Lower lobe of right lung (tissue), 2 donors: ENCODE measurements at regions not wholly inside any gene's neighbourhood (a gene's known extent, or its start where the extent isn't known, plus 50 kb on each side); places are given as distances from the start of the nearest gene placed in this dataset.
A peak's percentile ranks its signal among the peaks of the same experiment; 100 is the strongest.

Source experiments
- ATAC-seq, 2 donors: fragments of 200-7000 bp; cut with Tn5 transposase; one replicate each; pipeline ENCODE4 v1.9.1; 2020 to 2022; ENCODE audit warnings: mild to moderate bottlenecking in 2 of 2, moderate library complexity in 2 of 2
- DNase-seq: peaks from one replicate; pipeline ENCODE4 v3.0.0-alpha.2; 2020
- H3K27ac ChIP-seq: fragments of 200-600 bp; one replicate; pipeline ENCODE4 v1.8.0; 2022
- H3K27me3 ChIP-seq: fragments of 200-600 bp; one replicate; pipeline ENCODE4 v1.8.0; 2022; ENCODE audit warnings: low read depth
- H3K36me3 ChIP-seq: fragments of 200-600 bp; one replicate; pipeline ENCODE4 v1.8.0; 2022; ENCODE audit warnings: mild to moderate bottlenecking
- H3K4me1 ChIP-seq: fragments of 200-600 bp; one replicate; pipeline ENCODE4 v1.8.0; 2022
- H3K4me3 ChIP-seq: fragments of 200-600 bp; one replicate; pipeline ENCODE4 v1.8.0; 2022; ENCODE audit warnings: mild to moderate bottlenecking
- H3K9me3 ChIP-seq: fragments of 200-600 bp; one replicate; pipeline ENCODE4 v1.8.0; 2022
- intact Hi-C: fragments of 100-400 bp; cut with DNase I; formaldehyde crosslinking; loops from one replicate; pipeline ENCODE4 v1.11.0; 2022
- TF ChIP-seq, protein P1 (sequence below): fragments of 200-600 bp; IDR thresholded peaks from one replicate; pipeline ENCODE4 v1.8.0; 2022; ENCODE audit warnings: antibody characterized with exemption, mild to moderate bottlenecking
- donor health status: DM: no; HTN: yes; CAD: no; lungs with severe emphysema.

GRCh38 chr20:16930656-16931055 lies 182.5 kb downstream of the OTOR start:
- H3K9me3 ChIP-seq, result no peaks in the 10 kb centered on the region
- ATAC-seq (no peak), DNase-seq (no peak)
- H3K27me3 ChIP-seq, result no peaks in the 10 kb centered on the region
- no peaks in the 10 kb centered on the region for H3K4me1 ChIP-seq
- intact Hi-C loops, result no loop called here
- TF ChIP-seq, protein P1, sequence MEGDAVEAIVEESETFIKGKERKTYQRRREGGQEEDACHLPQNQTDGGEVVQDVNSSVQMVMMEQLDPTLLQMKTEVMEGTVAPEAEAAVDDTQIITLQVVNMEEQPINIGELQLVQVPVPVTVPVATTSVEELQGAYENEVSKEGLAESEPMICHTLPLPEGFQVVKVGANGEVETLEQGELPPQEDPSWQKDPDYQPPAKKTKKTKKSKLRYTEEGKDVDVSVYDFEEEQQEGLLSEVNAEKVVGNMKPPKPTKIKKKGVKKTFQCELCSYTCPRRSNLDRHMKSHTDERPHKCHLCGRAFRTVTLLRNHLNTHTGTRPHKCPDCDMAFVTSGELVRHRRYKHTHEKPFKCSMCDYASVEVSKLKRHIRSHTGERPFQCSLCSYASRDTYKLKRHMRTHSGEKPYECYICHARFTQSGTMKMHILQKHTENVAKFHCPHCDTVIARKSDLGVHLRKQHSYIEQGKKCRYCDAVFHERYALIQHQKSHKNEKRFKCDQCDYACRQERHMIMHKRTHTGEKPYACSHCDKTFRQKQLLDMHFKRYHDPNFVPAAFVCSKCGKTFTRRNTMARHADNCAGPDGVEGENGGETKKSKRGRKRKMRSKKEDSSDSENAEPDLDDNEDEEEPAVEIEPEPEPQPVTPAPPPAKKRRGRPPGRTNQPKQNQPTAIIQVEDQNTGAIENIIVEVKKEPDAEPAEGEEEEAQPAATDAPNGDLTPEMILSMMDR, result no peak
- no peak overlapping the region for H3K27ac ChIP-seq
- no peak overlapping the region for H3K4me3 ChIP-seq
- H3K36me3 ChIP-seq, result no peaks in the 10 kb centered on the region

GRCh38 chr20:16939051-16939450 lies 190.9 kb downstream of the OTOR start:
- Histone ChIP-seq H3K27ac (no peak overlapping the region), H3K36me3 (no peaks in the 10 kb centered on the region), H3K9me3 (no peaks in the 10 kb centered on the region), H3K4me1 (no peaks in the 10 kb centered on the region), H3K27me3 (no peaks in the 10 kb centered on the region), H3K4me3 (no peak overlapping the region)
- ATAC-seq, result no peak
- DNase-seq, result no peak
- TF ChIP-seq, protein P1, result no peak
- intact Hi-C loops, result no loop called here

DNA sequence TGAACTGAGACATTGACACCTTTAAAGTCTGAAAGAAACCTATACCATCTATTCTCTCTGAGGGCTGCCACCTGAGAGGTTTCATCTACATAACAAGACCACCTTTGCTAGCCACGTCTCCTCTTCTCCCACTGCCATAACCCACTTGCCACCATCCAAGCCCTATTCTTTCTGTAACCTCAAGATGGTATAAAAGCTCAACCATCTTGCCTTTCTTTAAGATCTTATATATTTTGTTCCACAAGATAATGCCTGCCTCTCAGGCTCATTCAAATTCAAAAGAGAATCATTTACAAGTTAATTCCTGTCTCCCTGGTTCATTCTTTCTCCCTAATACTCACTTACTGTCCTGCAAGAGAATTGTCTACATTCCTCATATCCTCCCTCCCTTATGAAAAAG lies 192.5 kb downstream of the OTOR start:
- no peaks in the 10 kb centered on the region for H3K36me3 ChIP-seq
- H3K4me1 ChIP-seq, result no peaks in the 10 kb centered on the region
- TF ChIP-seq, protein P1, result no peak
- no peaks in the 10 kb centered on the region for H3K27me3 ChIP-seq
- ATAC-seq (no peak), DNase-seq (no peak)
- H3K9me3 ChIP-seq, result no peaks in the 10 kb centered on the region
- H3K4me3 ChIP-seq, result no peak overlapping the region
- no peak overlapping the region for H3K27ac ChIP-seq
- intact Hi-C loops, result no loop called here

GRCh38 chr20:16942051-16942450 lies 193.9 kb downstream of the OTOR start:
- intact Hi-C loops, result no loop called here
- H3K4me3 ChIP-seq, result no peak overlapping the region
- H3K27me3 ChIP-seq, result no peaks in the 10 kb centered on the region
- TF ChIP-seq, protein P1, result no peak
- H3K9me3 ChIP-seq, result no peaks in the 10 kb centered on the region
- no peaks in the 10 kb centered on the region for H3K4me1 ChIP-seq
- H3K36me3 ChIP-seq, result no peaks in the 10 kb centered on the region
- H3K27ac ChIP-seq, result no peak overlapping the region
- DNase-seq (no peak), ATAC-seq (no peak)

GRCh38 chr20:16942756-16943155 lies 194.6 kb downstream of the OTOR start:
- Histone ChIP-seq H3K36me3 (no peaks in the 10 kb centered on the region), H3K27me3 (no peaks in the 10 kb centered on the region), H3K27ac (no peak overlapping the region), H3K9me3 (no peaks in the 10 kb centered on the region), H3K4me3 (no peak overlapping the region), H3K4me1 (no peaks in the 10 kb centered on the region)
- peak; percentile 30 to 47 for ATAC-seq
- DNase-seq, result no peak
- TF ChIP-seq, protein P1, result no peak
- intact Hi-C loops, result no loop called here

DNA sequence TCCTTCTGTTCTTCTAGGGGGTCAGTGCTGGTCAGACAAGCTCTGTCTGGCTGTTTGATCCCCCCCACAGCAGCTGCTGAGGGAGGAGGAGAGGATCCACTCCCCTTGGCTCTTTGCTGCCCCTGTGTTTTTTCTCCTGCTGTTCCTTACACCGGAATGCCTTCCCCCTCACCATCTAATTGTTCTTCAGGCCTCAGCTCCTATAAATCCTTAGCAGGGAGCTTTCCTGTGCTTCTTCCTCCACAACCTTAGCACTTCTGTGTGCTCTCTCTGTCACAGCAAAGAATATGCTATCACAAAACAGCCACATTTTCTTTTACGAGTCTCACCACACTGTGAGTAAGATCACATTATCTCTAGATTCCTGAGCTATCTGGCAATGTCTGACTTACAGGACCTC lies 196.6 kb downstream of the OTOR start:
- intact Hi-C loops, result no loop called here
- TF ChIP-seq, protein P1, result no peak
- H3K27ac ChIP-seq, result no peak overlapping the region
- no peaks in the 10 kb centered on the region for H3K36me3 ChIP-seq
- no peaks in the 10 kb centered on the region for H3K4me1 ChIP-seq
- peaks cover 8% of the 10 kb centered on the region for H3K9me3 ChIP-seq
- DNase-seq, result no peak
- no peaks in the 10 kb centered on the region for H3K27me3 ChIP-seq
- no peak for ATAC-seq
- no peak overlapping the region for H3K4me3 ChIP-seq
